ENCODE measurements at regions not wholly inside any gene's neighbourhood (a gene's known extent, or its start where the extent isn't known, plus 50 kb on each side); places are given as distances from the start of the nearest gene placed in this dataset.

GRCh38 chr3:117302428-117302827 is 592.8 kb downstream of the TUSC7 start:
- no peak for DNase-seq (ENCODE audit: low read depth in 3 of 3)

GRCh38 chr3:117303443-117303842 is 593.9 kb downstream of the TUSC7 start:
- no peak for DNase-seq (ENCODE audit: low read depth in 3 of 3)

- DNase-seq (ENCODE audit: low read depth in 3 of 3) = no peak
Observed at GRCh38 chr3:117304681-117305080, 595.1 kb downstream of the TUSC7 start.

DNA sequence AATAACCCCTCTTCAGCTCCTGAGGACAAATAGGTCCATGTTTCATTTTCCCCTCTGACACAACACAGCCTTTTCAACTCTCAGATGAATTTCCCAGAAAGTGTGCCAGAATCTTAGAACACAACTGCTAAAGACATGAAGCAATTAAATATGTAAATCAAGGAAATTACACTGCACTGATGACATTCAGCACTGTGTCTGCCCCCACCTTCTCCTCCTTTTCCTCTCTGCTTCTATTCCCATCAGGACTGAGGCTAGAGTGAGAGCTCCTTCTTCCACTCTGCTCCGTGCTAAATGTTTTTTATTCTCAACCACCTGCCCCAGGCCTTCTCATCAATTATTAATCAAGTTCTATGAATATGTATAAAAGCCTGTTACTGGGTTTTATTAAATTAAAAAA is 596.1 kb downstream of the TUSC7 start:
- no peak for DNase-seq (ENCODE audit: low read depth in 3 of 3)

GRCh38 chr3:117306299-117306698 is 596.7 kb downstream of the TUSC7 start:
- DNase-seq (ENCODE audit: low read depth in 3 of 3) = no peak

DNA sequence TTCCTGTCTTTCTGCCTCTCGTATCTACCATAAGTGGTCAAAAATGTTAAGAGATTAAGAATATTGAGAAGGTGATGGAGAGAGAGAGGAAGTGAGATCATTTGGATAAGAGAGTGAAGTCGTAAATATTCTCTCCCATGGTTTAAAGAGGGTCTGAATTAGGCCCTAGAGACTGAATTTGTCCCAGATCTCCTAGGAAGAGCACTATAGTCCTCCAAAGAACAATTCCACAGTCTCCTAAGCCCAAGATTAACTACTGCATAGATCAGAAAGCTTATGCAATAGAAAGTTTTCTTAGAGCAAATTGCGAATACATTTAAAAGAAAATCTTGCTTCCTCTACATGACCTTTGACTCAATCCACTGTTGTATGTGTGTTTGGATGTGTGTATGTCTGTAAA is 598.8 kb downstream of the TUSC7 start:
- no peak for DNase-seq (ENCODE audit: low read depth in 3 of 3)

GRCh38 chr3:117308756-117309155 is 599.2 kb downstream of the TUSC7 start:
- DNase-seq (ENCODE audit: low read depth in 3 of 3) = no peak

- DNase-seq (ENCODE audit: low read depth in 3 of 3) = no peak
Observed at GRCh38 chr3:117310536-117310935, 601.0 kb downstream of the TUSC7 start.

- DNase-seq (ENCODE audit: low read depth in 3 of 3) = no peak
Observed at GRCh38 chr3:117314441-117315150, 605.0 kb downstream of the TUSC7 start.

DNA sequence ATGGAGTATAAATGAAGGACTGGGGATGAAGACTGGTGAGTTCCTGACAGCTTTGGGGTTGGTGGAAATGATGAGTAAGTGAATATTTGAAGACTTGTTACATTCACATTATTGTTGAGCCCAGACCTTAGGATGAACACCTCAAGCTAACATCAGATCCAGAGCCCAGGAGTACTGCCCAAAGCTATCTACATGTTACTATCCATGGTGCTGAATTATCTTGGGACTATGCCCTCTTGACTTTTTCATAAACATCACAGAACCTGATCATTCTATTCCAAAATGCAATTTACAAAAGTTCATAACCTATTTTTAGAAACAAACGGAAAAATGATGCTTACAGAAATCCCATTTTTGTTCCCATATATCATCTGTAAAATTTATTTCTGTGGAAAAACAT is 613.3 kb downstream of the TUSC7 start:
- no peak for DNase-seq (ENCODE audit: low read depth in 3 of 3)

DNA sequence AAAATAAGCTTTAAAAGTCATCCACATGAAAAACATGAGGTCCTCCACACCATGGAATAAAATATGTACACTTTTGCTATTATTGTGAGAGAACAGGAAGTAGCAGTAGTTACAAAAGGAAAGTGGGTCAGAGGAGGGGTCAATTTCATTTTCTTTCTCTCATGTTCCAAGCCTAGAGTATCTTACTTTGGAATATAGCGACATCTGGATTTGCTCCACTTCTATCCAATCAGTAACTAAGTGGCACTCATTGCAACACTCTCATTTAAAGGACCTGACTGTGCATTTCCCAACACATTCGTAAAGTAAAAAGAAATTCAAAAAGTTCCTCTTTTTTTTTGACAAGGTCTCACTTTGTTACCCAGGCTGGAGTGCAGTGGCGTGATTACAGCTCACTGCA is 637.3 kb downstream of the TUSC7 start:
- no peak for DNase-seq (ENCODE audit: low read depth in 3 of 3)

DNA sequence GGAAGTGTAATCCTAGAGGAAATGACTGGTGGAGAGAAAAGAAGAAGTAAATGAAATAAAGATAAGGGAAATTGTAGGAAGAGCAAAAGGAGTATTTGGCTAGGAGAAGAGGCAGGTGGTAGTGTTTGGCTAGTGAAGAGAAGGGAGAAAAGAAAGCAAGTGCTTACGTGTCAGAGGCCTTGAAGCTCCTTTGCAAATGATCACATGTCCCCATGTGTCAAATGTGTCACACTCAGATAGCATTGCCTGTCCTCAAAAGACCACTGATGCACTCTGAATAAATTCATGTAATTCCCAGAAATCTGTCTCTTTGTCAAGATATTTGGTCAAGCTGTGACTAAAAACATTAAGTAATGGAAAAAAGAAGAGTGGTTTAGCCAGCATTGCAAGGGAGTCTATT is 639.3 kb downstream of the TUSC7 start:
- no peak for DNase-seq (ENCODE audit: low read depth in 3 of 3)

DNA sequence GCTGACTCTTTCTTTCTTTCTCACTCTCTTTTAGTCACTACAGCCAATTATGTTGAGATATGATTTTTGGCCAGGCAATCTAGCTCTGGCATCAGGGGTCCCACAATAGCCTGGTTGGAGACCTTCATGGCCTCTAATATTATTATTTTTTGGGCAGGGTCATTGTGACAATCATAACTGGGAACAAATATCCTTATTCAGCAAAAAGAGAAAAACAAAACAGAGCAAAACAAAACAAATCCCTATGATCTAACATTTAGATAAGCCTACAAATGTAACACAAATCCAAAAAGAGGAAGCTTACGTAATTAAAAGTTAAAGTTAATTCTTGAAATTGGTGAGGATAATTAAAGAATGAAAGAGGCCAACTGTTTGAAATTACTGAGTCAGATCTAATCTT is 640.0 kb downstream of the TUSC7 start:
- no peak for DNase-seq (ENCODE audit: low read depth in 3 of 3)

DNA sequence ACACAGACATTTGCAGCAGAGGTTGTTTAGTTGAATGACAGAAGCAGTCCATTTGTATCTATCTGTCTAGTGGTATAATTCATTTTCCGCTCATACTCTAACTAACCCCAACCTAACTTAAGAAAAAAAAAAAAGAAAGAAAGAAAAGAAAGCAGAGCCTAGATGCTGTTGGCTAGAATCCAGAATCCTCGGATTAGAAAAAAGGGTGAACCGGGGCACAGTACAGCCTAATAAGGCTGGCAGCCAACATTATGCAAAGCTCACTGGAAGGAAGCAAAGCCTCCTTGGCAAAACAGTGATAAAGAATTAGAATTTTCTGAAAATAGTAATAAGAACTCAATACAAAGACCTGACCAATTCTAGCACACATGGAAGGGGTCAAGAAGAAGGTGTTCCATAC is 640.8 kb downstream of the TUSC7 start:
- DNase-seq (ENCODE audit: low read depth in 3 of 3) = no peak

- no peak for DNase-seq (ENCODE audit: low read depth in 3 of 3)
Observed at GRCh38 chr3:117355566-117355965, 646.0 kb downstream of the TUSC7 start.

DNA sequence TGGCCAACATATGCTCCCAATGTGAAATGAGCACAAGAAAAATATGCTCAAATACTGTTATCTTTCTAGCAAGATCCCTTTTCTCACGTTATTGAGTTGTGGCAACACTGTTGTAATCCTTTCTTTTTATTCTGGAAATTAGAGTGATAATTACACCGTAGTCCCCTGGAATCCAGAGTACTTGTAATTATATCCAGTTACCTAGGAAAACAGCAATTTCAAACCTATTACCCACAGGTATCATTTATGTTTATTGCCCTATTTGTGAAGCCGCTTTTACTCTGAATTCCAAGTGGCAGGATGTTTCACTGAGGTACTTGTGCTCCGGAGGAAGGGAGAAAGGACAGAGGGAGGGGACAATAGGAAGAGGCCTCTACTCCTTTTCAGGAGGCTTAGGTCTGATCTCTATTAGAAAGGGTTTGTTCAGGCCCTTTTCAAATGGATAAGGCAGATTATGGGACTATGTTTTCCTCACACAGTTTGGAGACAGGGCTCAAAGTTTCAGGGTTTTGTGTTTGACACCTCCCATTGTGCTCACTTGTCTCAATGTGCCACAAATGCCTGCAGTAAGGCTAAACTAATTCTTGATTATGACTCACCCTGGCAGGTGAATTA is 646.6 kb downstream of the TUSC7 start:
- DNase-seq (ENCODE audit: low read depth in 3 of 3) = no peak

DNA sequence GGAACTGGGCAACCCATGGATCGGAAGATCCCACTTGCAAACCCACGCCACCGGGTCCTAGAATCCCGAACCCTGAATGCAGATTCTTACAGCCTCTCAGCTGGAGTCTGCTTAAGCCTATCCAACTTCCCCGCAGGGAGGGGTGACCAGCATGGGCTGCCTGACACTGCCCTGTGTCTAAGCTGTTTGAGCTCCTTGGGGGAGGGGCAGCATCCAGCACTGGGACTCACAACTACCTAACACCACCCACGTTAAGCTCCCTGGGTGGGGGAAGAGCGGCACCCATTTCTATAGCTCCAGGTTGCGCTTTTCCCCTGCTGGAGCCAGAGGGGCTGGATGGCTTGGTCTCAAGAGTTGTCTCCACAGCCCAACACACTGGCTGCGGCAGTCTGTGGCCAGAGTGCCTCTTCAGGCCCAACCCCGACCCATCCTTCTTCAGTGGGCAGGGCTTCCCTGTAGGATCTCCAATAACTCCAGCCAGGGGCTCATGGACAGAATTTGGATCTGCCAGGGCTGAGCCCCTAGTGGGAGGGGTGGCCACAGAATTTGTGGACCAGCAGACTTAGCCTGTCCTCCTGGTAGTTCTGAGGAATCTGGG is 649.2 kb downstream of the TUSC7 start:
- DNase-seq (ENCODE audit: low read depth in 3 of 3) = no peak

DNA sequence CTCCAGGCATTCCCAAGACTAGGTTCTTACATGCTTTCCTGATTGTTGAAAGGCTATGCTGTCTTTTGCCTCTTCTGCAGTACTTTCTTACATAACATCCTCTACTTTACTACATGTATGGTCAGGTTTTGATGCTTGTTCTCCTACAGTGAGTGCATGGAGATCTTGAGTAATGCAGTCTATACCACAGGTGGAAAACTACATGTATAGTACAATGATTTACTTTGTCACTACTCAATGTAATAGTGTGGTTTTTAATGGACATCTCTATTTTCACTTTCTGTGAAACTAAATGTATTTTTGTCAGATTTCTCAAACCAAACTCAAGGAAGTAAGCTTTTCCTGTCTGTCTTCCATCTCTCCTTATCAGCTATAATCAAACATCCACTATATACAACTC is 657.0 kb downstream of the TUSC7 start:
- DNase-seq (ENCODE audit: low read depth in 3 of 3) = no peak

GRCh38 chr3:117367861-117368260 is 658.3 kb downstream of the TUSC7 start:
- DNase-seq (ENCODE audit: low read depth in 3 of 3) = no peak

- DNase-seq (ENCODE audit: low read depth in 3 of 3) = no peak
Observed at GRCh38 chr3:117380631-117381030, 671.1 kb downstream of the TUSC7 start.

- DNase-seq (ENCODE audit: low read depth in 3 of 3) = no peak
Observed at GRCh38 chr3:117393119-117393518, 683.5 kb downstream of the TUSC7 start.

DNA sequence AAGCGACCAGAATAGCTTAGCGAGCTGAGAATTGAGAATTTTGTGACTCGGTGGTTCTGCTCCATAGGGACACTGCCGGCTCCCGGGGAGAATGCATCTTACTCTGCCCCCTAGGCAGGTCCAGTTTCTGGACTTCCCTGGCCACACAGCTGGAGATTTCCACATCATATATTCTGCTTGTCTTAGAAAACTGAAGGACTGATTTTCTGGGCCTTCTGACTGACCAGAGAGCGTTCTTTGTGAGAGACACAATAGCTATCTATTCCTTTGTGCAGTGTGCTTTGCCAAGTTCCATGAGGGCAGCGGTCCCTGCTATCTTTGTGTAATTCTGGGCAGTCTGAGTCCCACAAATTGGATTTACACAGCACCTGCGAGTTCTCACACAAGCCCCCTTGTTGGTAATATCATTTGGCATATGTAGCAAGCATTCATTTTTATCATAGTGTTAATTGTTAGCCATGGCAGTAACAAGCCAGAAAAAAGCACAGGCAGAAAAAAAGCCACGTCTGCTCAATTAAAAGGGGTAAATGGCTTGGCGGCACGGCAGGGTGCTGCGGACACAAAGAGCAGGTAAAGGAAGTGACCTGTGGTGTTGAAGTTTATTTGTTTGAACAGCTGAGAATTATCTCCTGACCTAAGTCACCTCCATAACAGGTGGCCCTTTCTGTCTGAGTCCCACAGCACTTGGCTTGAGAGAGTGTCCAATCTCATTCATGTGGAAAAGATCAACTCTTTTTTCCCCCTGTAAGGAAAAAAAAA is 688.7 kb downstream of the TUSC7 start:
- no peak for DNase-seq (ENCODE audit: low read depth in 3 of 3)
